Hepatocyte (in vitro differentiated cells): ENCODE measurements at regions not wholly inside any gene's neighbourhood (a gene's known extent, or its start where the extent isn't known, plus 50 kb on each side); places are given as distances from the start of the nearest gene placed in this dataset.

Source experiments
- DNase-seq: peaks from one replicate; pipeline ENCODE4 v3.0.0-alpha.2; 2016; ENCODE audit warnings: low spot score
- H2AFZ ChIP-seq: fragments of 200-600 bp; sonication (generic); 2 replicates; pipeline ENCODE4 v1.6.0; 2016; ENCODE audit warnings: antibody characterized with exemption, mild to moderate bottlenecking
- H3K27ac ChIP-seq: fragments of 200-600 bp; sonication (generic); 2 replicates; pipeline ENCODE4 v1.5.1; 2016; ENCODE audit warnings: mild to moderate bottlenecking
- H3K27me3 ChIP-seq: fragments of 200-600 bp; sonication (generic); 2 replicates; pipeline ENCODE4 v1.6.1; 2016
- H3K36me3 ChIP-seq: fragments of 200-600 bp; sonication (generic); replicated peaks from 2 replicates; pipeline ENCODE4 v1.5.1; 2016; ENCODE audit warnings: low read depth; ENCODE audit not compliant: insufficient read depth
- H3K4me1 ChIP-seq: fragments of 200-600 bp; sonication (generic); 2 replicates; pipeline ENCODE4 v1.5.1; 2016; ENCODE audit warnings: mild to moderate bottlenecking, moderate library complexity; ENCODE audit not compliant: insufficient read depth
- H3K4me2 ChIP-seq: fragments of 200-600 bp; sonication (generic); 2 replicates; pipeline ENCODE4 v1.6.0; 2016
- H3K4me3 ChIP-seq: fragments of 200-600 bp; sonication (generic); 2 replicates; pipeline ENCODE4 v1.5.1; 2016; ENCODE audit warnings: mild to moderate bottlenecking
- H3K79me2 ChIP-seq: fragments of 200-600 bp; sonication (generic); 2 replicates; pipeline ENCODE4 v1.6.0; 2017; ENCODE audit warnings: mild to moderate bottlenecking
- H3K9me2 ChIP-seq: fragments of 200-600 bp; sonication (generic); replicated peaks from 2 replicates; pipeline ENCODE4 v1.6.0; 2017; ENCODE audit warnings: mild to moderate bottlenecking; ENCODE audit not compliant: insufficient read depth
- H3K9me3 ChIP-seq: fragments of 200-600 bp; sonication (generic); 2 replicates; pipeline ENCODE4 v1.5.1; 2016; ENCODE audit warnings: low read depth, mild to moderate bottlenecking
- H4K20me1 ChIP-seq: fragments of 200-600 bp; sonication (generic); 2 replicates; pipeline ENCODE4 v1.6.0; 2016; ENCODE audit warnings: mild to moderate bottlenecking; ENCODE audit not compliant: insufficient read depth, poor library complexity, severe bottlenecking
- CTCF ChIP-seq: fragments of 200-600 bp; sonication (generic); IDR thresholded peaks from 2 replicates; pipeline ENCODE4 v1.5.1; 2016; ENCODE audit warnings: antibody characterized with exemption, mild to moderate bottlenecking; ENCODE audit not compliant: poor library complexity
- EZH2 ChIP-seq: fragments of 200-600 bp; sonication (generic); IDR thresholded peaks from 2 replicates; pipeline ENCODE4 v1.6.1; 2016; ENCODE audit warnings: antibody characterized with exemption, mild to moderate bottlenecking, borderline replicate concordance
- EZH2phosphoT487 ChIP-seq: fragments of 200-600 bp; sonication (generic); IDR thresholded peaks from one replicate; pipeline ENCODE4 v1.6.1; 2018; ENCODE audit warnings: antibody characterized with exemption, mild to moderate bottlenecking, low read depth, moderate library complexity; ENCODE audit not compliant: unreplicated experiment, severe bottlenecking
- WGBS: methylation state at CpG from one replicate; pipeline ENCODE4 v1.1.6; 2016; ENCODE audit warnings: low lambda C conversion rate; ENCODE audit errors: missing lambda C conversion rate; 5-methylcytosine and 5-hydroxymethylcytosine counted together

GRCh38 chr3:87370007-87370406 is 93.6 kb upstream of the POU1F1 start:
- Histone ChIP-seq H3K4me2 (no peak overlapping the region), H3K4me3 (no peak overlapping the region), H4K20me1 (no peaks in the 10 kb centered on the region), H3K36me3 (no peaks in the 10 kb centered on the region), H3K4me1 (no peaks in the 10 kb centered on the region), H3K79me2 (no peaks in the 10 kb centered on the region), H3K27ac (no peak overlapping the region), H3K9me2 (no peaks in the 10 kb centered on the region), H2AFZ (no peak overlapping the region), H3K9me3 (no peaks in the 10 kb centered on the region), H3K27me3 (no peaks in the 10 kb centered on the region)
- WGBS = 50% methylated on average over 1 of the region's 1 CpG
- no peak for DNase-seq
- TF ChIP-seq CTCF (no peak), EZH2 (no peak), EZH2phosphoT487 (no peak)

- no peak for DNase-seq
- Histone ChIP-seq H3K36me3 (no peaks in the 10 kb centered on the region), H3K27me3 (no peaks in the 10 kb centered on the region), H3K4me2 (no peak overlapping the region), H2AFZ (no peak overlapping the region), H3K79me2 (no peaks in the 10 kb centered on the region), H4K20me1 (no peaks in the 10 kb centered on the region), H3K9me2 (no peaks in the 10 kb centered on the region), H3K9me3 (no peaks in the 10 kb centered on the region), H3K4me1 (no peaks in the 10 kb centered on the region), H3K27ac (no peak overlapping the region), H3K4me3 (no peak overlapping the region)
- no peak for TF ChIP-seq CTCF
- no peak for TF ChIP-seq EZH2
- 38% methylated on average over 1 of the region's 1 CpG for WGBS
Observed at GRCh38 chr3:87367736-87368135, 91.4 kb upstream of the POU1F1 start.

- Histone ChIP-seq H3K36me3 (no peaks in the 10 kb centered on the region), H3K9me3 (no peaks in the 10 kb centered on the region), H3K4me1 (no peaks in the 10 kb centered on the region), H2AFZ (no peak overlapping the region), H4K20me1 (no peaks in the 10 kb centered on the region), H3K27ac (no peak overlapping the region), H3K4me2 (no peak overlapping the region), H3K27me3 (no peaks in the 10 kb centered on the region), H3K9me2 (no peaks in the 10 kb centered on the region), H3K79me2 (no peaks in the 10 kb centered on the region), H3K4me3 (no peak overlapping the region)
- WGBS = 48% methylated on average over 2 of the region's 2 CpGs
- TF ChIP-seq EZH2phosphoT487 = no peak
- TF ChIP-seq EZH2 = no peak
- TF ChIP-seq CTCF = no peak
- no peak for DNase-seq
Observed at GRCh38 chr3:87363721-87364120, 87.3 kb upstream of the POU1F1 start.

- no peaks in the 10 kb centered on the region for H3K9me2 ChIP-seq
- H3K4me2 ChIP-seq = no peak overlapping the region
- no peaks in the 10 kb centered on the region for H3K9me3 ChIP-seq
- TF ChIP-seq EZH2phosphoT487 (no peak), EZH2 (no peak)
- no peak for DNase-seq
- H3K79me2 ChIP-seq = no peaks in the 10 kb centered on the region
- H3K27ac ChIP-seq = no peak overlapping the region
- no peak overlapping the region for H3K4me3 ChIP-seq
- no peaks in the 10 kb centered on the region for H3K36me3 ChIP-seq
- H3K4me1 ChIP-seq = no peaks in the 10 kb centered on the region
- no peak overlapping the region for H2AFZ ChIP-seq
- no peaks in the 10 kb centered on the region for H3K27me3 ChIP-seq
- no peaks in the 10 kb centered on the region for H4K20me1 ChIP-seq
- 97% methylated on average over 1 of the region's 1 CpG for whole genome bisulfite sequencing
Observed at GRCh38 chr3:87361956-87362355, 85.6 kb upstream of the POU1F1 start.
